ENCODE measurements at regions not wholly inside any gene's neighbourhood (a gene's known extent, or its start where the extent isn't known, plus 50 kb on each side); places are given as distances from the start of the nearest gene placed in this dataset.
"Not testable (repeated sequence)": the region's sequence is repeated elsewhere in the genome, so short reads cannot be mapped to it uniquely, and the experiment has no call there.

GRCh38 chr16:35798885-35799426, 2339.5 kb downstream of the TP53TG3F start:
- no peak for DNase-seq
- Histone ChIP-seq H3K9me3 (ENCODE audit: severe bottlenecking) (no peaks in the 10 kb centered on the region), H3K4me3 (ENCODE audit: low read depth, low read length) (no peak overlapping the region), H3K36me3 (no peaks in the 10 kb centered on the region), H3K27me3 (ENCODE audit: insufficient read depth, low read depth, severe bottlenecking) (peaks cover 54% of the 10 kb centered on the region), H3K27ac (no peak overlapping the region)
- TF ChIP-seq CTCF (IDR thresholded peaks at IDR 0.05; ENCODE audit: low read depth, low read length), result no peak

GRCh38 chr16:35804465-35804864, 2345.1 kb downstream of the TP53TG3F start:
- not testable (repeated sequence) for H3K36me3 ChIP-seq; H3K9me3 ChIP-seq (ENCODE audit: severe bottlenecking); DNase-seq; H3K27ac ChIP-seq; H3K4me3 ChIP-seq (ENCODE audit: low read depth, low read length)
- peaks cover 17% of the 10 kb centered on the region for H3K27me3 ChIP-seq (ENCODE audit: insufficient read depth, low read depth, severe bottlenecking)

- H3K27ac ChIP-seq, result no peak overlapping the region
- H3K27me3 ChIP-seq (ENCODE audit: insufficient read depth, low read depth, severe bottlenecking), result peaks cover 5% of the 10 kb centered on the region
- H3K4me3 ChIP-seq (ENCODE audit: low read depth, low read length), result no peak overlapping the region
- DNase-seq, result no peak
- H3K36me3 ChIP-seq, result no peaks in the 10 kb centered on the region
- H3K9me3 ChIP-seq (ENCODE audit: severe bottlenecking), result no peaks in the 10 kb centered on the region
- TF ChIP-seq CTCF (IDR thresholded peaks at IDR 0.05; ENCODE audit: low read depth, low read length), result no peak
Observed at GRCh38 chr16:35823342-35823741, 2363.9 kb downstream of the TP53TG3F start.

- DNase-seq, result no peak
- TF ChIP-seq CTCF (IDR thresholded peaks at IDR 0.05; ENCODE audit: low read depth, low read length), result no peak
- Histone ChIP-seq H3K9me3 (ENCODE audit: severe bottlenecking) (no peaks in the 10 kb centered on the region), H3K27me3 (ENCODE audit: insufficient read depth, low read depth, severe bottlenecking) (peaks cover 11% of the 10 kb centered on the region), H3K36me3 (no peaks in the 10 kb centered on the region), H3K4me3 (ENCODE audit: low read depth, low read length) (no peak overlapping the region), H3K27ac (no peak overlapping the region)
Observed at GRCh38 chr16:35841632-35842031, 2382.2 kb downstream of the TP53TG3F start.

GRCh38 chr16:35862242-35862641, 2402.8 kb downstream of the TP53TG3F start:
- Histone ChIP-seq H3K27ac (no peak overlapping the region), H3K36me3 (no peaks in the 10 kb centered on the region), H3K9me3 (ENCODE audit: severe bottlenecking) (no peaks in the 10 kb centered on the region), H3K4me3 (ENCODE audit: low read depth, low read length) (no peak overlapping the region), H3K27me3 (ENCODE audit: insufficient read depth, low read depth, severe bottlenecking) (no peaks in the 10 kb centered on the region)
- TF ChIP-seq CTCF (IDR thresholded peaks at IDR 0.05; ENCODE audit: low read depth, low read length), result no peak
- DNase-seq, result no peak

- no peaks in the 10 kb centered on the region for H3K9me3 ChIP-seq (ENCODE audit: severe bottlenecking)
Observed at GRCh38 chr16:35868630-35869029, 2409.2 kb downstream of the TP53TG3F start.

More at GRCh38 chr16:35868630-35869029, 2409.2 kb downstream of the TP53TG3F start:
- TF ChIP-seq CTCF (IDR thresholded peaks at IDR 0.05; ENCODE audit: low read depth, low read length), result no peak
- no peak for DNase-seq
- Histone ChIP-seq H3K27ac (no peak overlapping the region), H3K36me3 (no peaks in the 10 kb centered on the region), H3K4me3 (ENCODE audit: low read depth, low read length) (no peak overlapping the region), H3K27me3 (ENCODE audit: insufficient read depth, low read depth, severe bottlenecking) (peaks cover 5% of the 10 kb centered on the region)

Data from WERI-Rb-1 (cell line).